B cell (primary cell): ENCODE measurements at regions not wholly inside any gene's neighbourhood (a gene's known extent, or its start where the extent isn't known, plus 50 kb on each side); places are given as distances from the start of the nearest gene placed in this dataset.

Experiments
- ATAC-seq: fragments of 200-7000 bp; cut with Tn5 transposase; one replicate; pipeline ENCODE4 v1.10.0; 2021; ENCODE audit warnings: low read depth, mild to moderate bottlenecking, moderate number of reproducible peaks, moderate library complexity
- CTCF ChIA-PET: fragments of 350-600 bp; sonication (Branson Sonifier 250); formaldehyde crosslinking; loops from one replicate; lab custom pipeline; 2021; ENCODE audit warnings: antibody characterized with exemption, inconsistent platforms; lab: Charles Lee
- POLR2A ChIA-PET: fragments of 350-600 bp; sonication (Branson Sonifier 250); formaldehyde crosslinking; loops from one replicate; lab custom pipeline; 2021; ENCODE audit warnings: antibody characterized with exemption; lab: Charles Lee
- DNase-seq: peaks from one replicate; pipeline ENCODE4 v3.0.0; 2013
- H2AFZ ChIP-seq: 2 replicates; pipeline ENCODE4 v1.6.1; 2012; ENCODE audit warnings: mild to moderate bottlenecking, low read depth, low read length; ENCODE audit not compliant: insufficient read depth, poor library complexity, severe bottlenecking
- H3K27ac ChIP-seq, 2 donors: 1 replicate in 1 of 2; 2 replicates in 1 of 2; pipeline ENCODE4 v1.5.1; 2012 to 2013; ENCODE audit warnings: low read length in 2 of 2, mild to moderate bottlenecking in 2 of 2, moderate library complexity in 1 of 2
- H3K27me3 ChIP-seq, 4 experiments: fragments of 200-600 bp in 1 of 4; sonication (generic) in 1 of 4; replicated peaks in 1 of 4; 1 replicate in 2 of 4; 2 replicates in 2 of 4; pipeline versions ENCODE4 v1.6.1 to v1.7.0; 2013 to 2016; ENCODE audit warnings: low read length in 3 of 4, mild to moderate bottlenecking in 2 of 4, mixed read lengths in 1 of 4, moderate library complexity in 1 of 4; ENCODE audit not compliant: insufficient read depth in 4 of 4, control insufficient read depth in 3 of 4; ENCODE audit errors: control extremely low read depth in 1 of 4
- H3K36me3 ChIP-seq, 2 experiments: replicated peaks in 1 of 2; 1 replicate in 1 of 2; 2 replicates in 1 of 2; pipeline versions ENCODE4 v1.6.1 to v1.7.1; 2013; ENCODE audit warnings: low read length in 1 of 2; ENCODE audit not compliant: insufficient read depth in 2 of 2, control insufficient read depth in 1 of 2; ENCODE audit errors: control extremely low read depth in 1 of 2, extremely low read depth in 1 of 2
- H3K4me1 ChIP-seq, 2 donors: fragments of 200-600 bp in 1 of 2; sonication (generic) in 1 of 2; 1 replicate in 1 of 2; 2 replicates in 1 of 2; pipeline versions ENCODE4 v1.5.1 to v1.6.1; 2013 to 2017; ENCODE audit warnings: low read length in 2 of 2; ENCODE audit not compliant: control insufficient read depth in 2 of 2, insufficient read depth in 2 of 2
- H3K4me2 ChIP-seq: replicated peaks from 2 replicates; pipeline ENCODE3; 2012; ENCODE audit warnings: mild to moderate bottlenecking, low read depth, low read length; ENCODE audit not compliant: poor library complexity, severe bottlenecking
- H3K4me3 ChIP-seq, 5 experiments: fragments of 200-600 bp in 1 of 5; sonication (generic) in 1 of 5; 1 replicate in 3 of 5; 2 replicates in 2 of 5; pipeline versions ENCODE4 v1.5.1 to v1.7.0; 2011 to 2016; ENCODE audit warnings: low read length in 4 of 5, mild to moderate bottlenecking in 4 of 5, low read depth in 2 of 5, control low read depth in 1 of 5, moderate library complexity in 1 of 5; ENCODE audit not compliant: insufficient read depth in 1 of 5; ENCODE audit errors: control extremely low read depth in 1 of 5, extremely low read depth in 1 of 5
- H3K79me2 ChIP-seq: fragments of 200-600 bp; sonication (generic); one replicate; pipeline ENCODE4 v1.6.0; 2016; ENCODE audit warnings: low read length; ENCODE audit not compliant: control insufficient read depth, insufficient read depth
- H3K9ac ChIP-seq: fragments of 200-600 bp; sonication (generic); 2 replicates; pipeline ENCODE4 v1.6.1; 2017; ENCODE audit warnings: mild to moderate bottlenecking, low read length, moderate library complexity
- H3K9me3 ChIP-seq, 3 donors: one replicate each; pipeline versions ENCODE4 v1.6.1 to v1.7.1; 2013; ENCODE audit warnings: low read length in 2 of 3; ENCODE audit not compliant: control insufficient read depth in 2 of 3, insufficient read depth in 1 of 3; ENCODE audit errors: control extremely low read depth in 1 of 3
- H4K20me1 ChIP-seq: 2 replicates; pipeline ENCODE4 v1.6.0; 2012; ENCODE audit warnings: mild to moderate bottlenecking, low read length; ENCODE audit not compliant: insufficient read depth, control insufficient read depth, poor library complexity, severe bottlenecking
- H3K27ac Mint-ChIP-seq: one replicate; pipeline ENCODE4 v1.8.0; 2021; ENCODE audit warnings: mixed read lengths
- H3K27me3 Mint-ChIP-seq: one replicate; pipeline ENCODE4 v1.8.0; 2021; ENCODE audit warnings: mixed read lengths
- H3K4me1 Mint-ChIP-seq: one replicate; pipeline ENCODE4 v1.8.0; 2021; ENCODE audit warnings: mixed read lengths
- H3K4me3 Mint-ChIP-seq: one replicate; pipeline ENCODE4 v1.8.0; 2021; ENCODE audit warnings: mixed read lengths
- H3K9me3 Mint-ChIP-seq: one replicate; pipeline ENCODE4 v1.8.0; 2022; ENCODE audit warnings: mixed read lengths; ENCODE audit not compliant: insufficient read depth
- EZH2 ChIP-seq: IDR thresholded peaks from 2 replicates; pipeline ENCODE4 v1.6.1; 2012; ENCODE audit warnings: borderline replicate concordance, low read depth, mild to moderate bottlenecking, moderate library complexity, low read length; ENCODE audit not compliant: insufficient read depth, poor library complexity, severe bottlenecking
- intact Hi-C: fragments of 100-400 bp; cut with micrococcal nuclease; formaldehyde crosslinking; loops from one replicate; pipeline ENCODE4 v1.10.0; 2022
- TF ChIP-seq, protein P1 (sequence below): fragments of 200-600 bp; IDR thresholded peaks from one replicate; pipeline ENCODE4 v1.8.0; 2022; ENCODE audit warnings: antibody characterized with exemption, mild to moderate bottlenecking

DNA sequence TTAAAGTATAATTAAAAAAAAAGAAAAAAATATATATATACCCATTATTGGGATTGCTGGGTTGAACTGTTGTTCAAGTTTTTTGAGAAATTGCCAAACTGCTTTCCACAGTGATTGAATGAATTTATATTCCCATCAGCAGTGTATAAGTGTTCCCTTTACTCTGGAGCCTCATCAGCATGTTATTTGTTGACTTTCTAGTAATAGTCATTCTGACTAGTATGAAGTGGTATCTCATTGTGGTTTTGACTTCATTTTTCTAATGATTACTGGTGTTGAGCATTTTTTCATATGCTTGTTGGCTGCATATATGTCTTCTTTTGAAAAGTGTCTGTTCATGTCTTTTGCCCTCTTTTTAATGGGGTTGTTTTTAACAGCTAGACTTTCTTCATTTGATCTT, 1260.8 kb upstream of the GJE1 start:
- no peaks in the 10 kb centered on the region for H4K20me1 ChIP-seq
- no peak overlapping the region for H3K4me3 ChIP-seq
- DNase-seq (no peak), ATAC-seq (no peak)
- H2AFZ ChIP-seq = no peak overlapping the region
- no peak overlapping the region for H3K27ac Mint-ChIP-seq
- no peak for TF ChIP-seq EZH2
- TF ChIP-seq, protein P1, sequence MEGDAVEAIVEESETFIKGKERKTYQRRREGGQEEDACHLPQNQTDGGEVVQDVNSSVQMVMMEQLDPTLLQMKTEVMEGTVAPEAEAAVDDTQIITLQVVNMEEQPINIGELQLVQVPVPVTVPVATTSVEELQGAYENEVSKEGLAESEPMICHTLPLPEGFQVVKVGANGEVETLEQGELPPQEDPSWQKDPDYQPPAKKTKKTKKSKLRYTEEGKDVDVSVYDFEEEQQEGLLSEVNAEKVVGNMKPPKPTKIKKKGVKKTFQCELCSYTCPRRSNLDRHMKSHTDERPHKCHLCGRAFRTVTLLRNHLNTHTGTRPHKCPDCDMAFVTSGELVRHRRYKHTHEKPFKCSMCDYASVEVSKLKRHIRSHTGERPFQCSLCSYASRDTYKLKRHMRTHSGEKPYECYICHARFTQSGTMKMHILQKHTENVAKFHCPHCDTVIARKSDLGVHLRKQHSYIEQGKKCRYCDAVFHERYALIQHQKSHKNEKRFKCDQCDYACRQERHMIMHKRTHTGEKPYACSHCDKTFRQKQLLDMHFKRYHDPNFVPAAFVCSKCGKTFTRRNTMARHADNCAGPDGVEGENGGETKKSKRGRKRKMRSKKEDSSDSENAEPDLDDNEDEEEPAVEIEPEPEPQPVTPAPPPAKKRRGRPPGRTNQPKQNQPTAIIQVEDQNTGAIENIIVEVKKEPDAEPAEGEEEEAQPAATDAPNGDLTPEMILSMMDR = no peak
- no peak overlapping the region for H3K4me3 Mint-ChIP-seq
- no peaks in the 10 kb centered on the region for H3K4me1 ChIP-seq
- no peaks in the 10 kb centered on the region for H3K27me3 Mint-ChIP-seq
- POLR2A ChIA-PET = no interaction called here
- CTCF ChIA-PET = no interaction called here
- intact Hi-C loops = no loop called here
- H3K9me3 ChIP-seq = no peaks in the 10 kb centered on the region
- no peaks in the 10 kb centered on the region for H3K4me1 Mint-ChIP-seq
- H3K9me3 Mint-ChIP-seq = no peaks in the 10 kb centered on the region
- H3K4me2 ChIP-seq = no peak overlapping the region
- no peak overlapping the region for H3K27ac ChIP-seq
- H3K27me3 ChIP-seq = no peaks in the 10 kb centered on the region
- H3K79me2 ChIP-seq = no peaks in the 10 kb centered on the region
- no peak overlapping the region for H3K9ac ChIP-seq
- no peaks in the 10 kb centered on the region for H3K36me3 ChIP-seq

DNA sequence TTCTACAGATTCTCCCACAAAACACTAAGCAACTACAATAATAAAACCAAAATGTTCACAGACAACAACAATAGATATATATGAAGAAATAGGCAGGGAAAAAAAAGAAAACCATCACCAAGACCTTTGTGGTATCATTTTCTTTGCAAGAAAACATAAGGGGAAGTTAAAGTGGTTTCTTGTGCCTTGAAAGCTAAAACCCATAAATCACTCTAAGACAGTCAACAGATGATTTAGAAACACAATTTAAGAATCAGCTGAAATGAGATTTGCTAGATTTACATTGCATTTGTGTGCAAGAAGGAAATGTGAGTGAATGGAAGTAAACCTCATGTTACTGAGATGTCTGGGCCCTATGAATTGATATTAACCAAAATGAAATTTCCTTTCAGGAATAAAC, 1265.4 kb upstream of the GJE1 start:
- TF ChIP-seq, protein P1 = no peak
- TF ChIP-seq EZH2 = no peak
- no peaks in the 10 kb centered on the region for H4K20me1 ChIP-seq
- Mint-ChIP-seq H3K27me3 (no peaks in the 10 kb centered on the region), H3K4me1 (no peaks in the 10 kb centered on the region), H3K27ac (no peak overlapping the region), H3K4me3 (no peak overlapping the region), H3K9me3 (no peaks in the 10 kb centered on the region)
- no peak overlapping the region for H3K4me2 ChIP-seq
- intact Hi-C loops = no loop called here
- DNase-seq = no peak
- CTCF ChIA-PET = no interaction called here
- no peak for ATAC-seq
- POLR2A ChIA-PET = no interaction called here
- H3K9ac ChIP-seq = no peak overlapping the region
- no peaks in the 10 kb centered on the region for H3K79me2 ChIP-seq
- H3K36me3 ChIP-seq = no peaks in the 10 kb centered on the region
- H3K27ac ChIP-seq = no peak overlapping the region
- H2AFZ ChIP-seq = no peak overlapping the region
- H3K9me3 ChIP-seq = no peaks in the 10 kb centered on the region
- no peaks in the 10 kb centered on the region for H3K4me1 ChIP-seq
- no peaks in the 10 kb centered on the region for H3K27me3 ChIP-seq
- no peak overlapping the region for H3K4me3 ChIP-seq
